ENCODE measurements at regions not wholly inside any gene's neighbourhood (a gene's known extent, or its start where the extent isn't known, plus 50 kb on each side); places are given as distances from the start of the nearest gene placed in this dataset.

DNA sequence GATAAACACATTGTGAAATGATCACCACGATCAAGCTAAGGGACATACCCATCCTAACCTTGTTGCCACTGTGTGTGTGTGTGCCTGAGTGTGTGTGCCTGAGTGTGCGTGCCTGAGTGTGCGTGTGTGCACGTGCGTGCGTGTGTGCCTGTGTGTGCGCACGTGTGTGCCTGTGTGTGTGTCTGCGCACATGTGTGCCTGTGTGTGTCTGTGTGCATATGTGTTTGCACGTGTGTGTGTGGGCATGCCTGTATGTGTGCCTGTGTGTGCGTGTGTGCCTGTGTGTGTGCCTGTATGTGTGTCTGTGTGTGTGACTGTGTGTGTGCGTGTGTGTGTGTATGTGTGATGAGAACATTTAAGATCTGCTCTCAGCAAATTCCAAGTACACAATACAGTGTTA, 244.1 kb upstream of the DPP6 start:
- CTCF ChIA-PET: no interaction called here
- H3K4me1 ChIP-seq (ENCODE audit: control insufficient read depth, insufficient read depth, low read length): no peaks in the 10 kb centered on the region
- POLR2A ChIA-PET: no interaction called here
- H3K27ac ChIP-seq (ENCODE audit: extremely low read depth, low read depth, low read length): no peak overlapping the region
- TF ChIP-seq, protein P1, sequence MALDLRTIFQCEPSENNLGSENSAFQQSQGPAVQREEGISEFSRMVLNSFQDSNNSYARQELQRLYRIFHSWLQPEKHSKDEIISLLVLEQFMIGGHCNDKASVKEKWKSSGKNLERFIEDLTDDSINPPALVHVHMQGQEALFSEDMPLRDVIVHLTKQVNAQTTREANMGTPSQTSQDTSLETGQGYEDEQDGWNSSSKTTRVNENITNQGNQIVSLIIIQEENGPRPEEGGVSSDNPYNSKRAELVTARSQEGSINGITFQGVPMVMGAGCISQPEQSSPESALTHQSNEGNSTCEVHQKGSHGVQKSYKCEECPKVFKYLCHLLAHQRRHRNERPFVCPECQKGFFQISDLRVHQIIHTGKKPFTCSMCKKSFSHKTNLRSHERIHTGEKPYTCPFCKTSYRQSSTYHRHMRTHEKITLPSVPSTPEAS (tag by site-specific recombination; IDR thresholded peaks at IDR 0.05): peak; percentile 99
- TF ChIP-seq ZFP41 (tag by site-specific recombination; IDR thresholded peaks at IDR 0.05; ENCODE audit: borderline replicate concordance) (no peak), SP2 (tag by site-specific recombination; IDR thresholded peaks at IDR 0.05) (no peak)
- H3K9me3 ChIP-seq (ENCODE audit: control insufficient read depth, insufficient read depth, low read depth, low read length): no peaks in the 10 kb centered on the region
- no peak overlapping the region for H3K4me3 ChIP-seq (ENCODE audit: low read depth, low read length)
- no peaks in the 10 kb centered on the region for H3K36me3 ChIP-seq (ENCODE audit: control insufficient read depth in 2 of 2, insufficient read depth in 1 of 2, low read length in 2 of 2)

DNA sequence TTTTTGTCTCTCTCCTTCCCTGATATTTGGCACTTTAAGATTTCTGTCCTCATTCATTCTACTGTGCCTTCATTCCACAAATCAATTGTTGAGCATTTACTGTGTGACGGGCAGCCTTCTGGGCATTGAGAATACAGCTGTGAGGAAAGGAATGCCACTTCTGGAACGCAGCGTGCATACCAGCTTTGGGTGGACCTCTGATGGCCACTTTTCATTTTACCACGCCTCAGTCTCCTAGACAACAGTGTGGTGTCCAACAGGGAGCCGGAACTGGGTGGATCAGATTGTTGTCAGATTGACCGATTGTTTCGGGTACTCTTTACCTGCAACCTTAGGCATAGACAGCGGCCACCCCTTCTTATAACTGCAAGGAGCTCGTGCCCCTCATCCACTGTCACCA, 222.7 kb upstream of the DPP6 start:
- H3K36me3 ChIP-seq (ENCODE audit: control insufficient read depth in 2 of 2, insufficient read depth in 1 of 2, low read length in 2 of 2): no peaks in the 10 kb centered on the region
- ChIA-PET CTCF (no interaction called here), POLR2A (no interaction called here)
- H3K9me3 ChIP-seq (ENCODE audit: control insufficient read depth, insufficient read depth, low read depth, low read length): no peaks in the 10 kb centered on the region
- no peak overlapping the region for H3K4me3 ChIP-seq (ENCODE audit: low read depth, low read length)
- no peak overlapping the region for H3K27ac ChIP-seq (ENCODE audit: extremely low read depth, low read depth, low read length)
- TF ChIP-seq ZBTB44 (tag by site-specific recombination; IDR thresholded peaks at IDR 0.05) (no peak), ZNF391 (tag by site-specific recombination; IDR thresholded peaks at IDR 0.05; ENCODE audit: borderline replicate concordance, low read depth) (no peak), HOXA7 (CRISPR knock-in tag; IDR thresholded peaks at IDR 0.05; ENCODE audit: borderline replicate concordance) (no peak), ATF2 (tag by site-specific recombination; IDR thresholded peaks at IDR 0.05; ENCODE audit: low read depth) (no peak), ZBTB17 (tag by site-specific recombination; IDR thresholded peaks at IDR 0.05) (no peak), ZNF175 (tag by site-specific recombination; IDR thresholded peaks at IDR 0.05) (no peak), ZNF664 (tag by site-specific recombination; IDR thresholded peaks at IDR 0.05) (no peak), ZNF521 (tag by site-specific recombination; IDR thresholded peaks at IDR 0.05) (no peak), ZNF37A (tag by site-specific recombination; IDR thresholded peaks at IDR 0.05) (no peak), ZNF704 (tag by site-specific recombination; IDR thresholded peaks at IDR 0.05) (no peak), ZNF660 (tag by site-specific recombination; IDR thresholded peaks at IDR 0.05) (no peak), ELK4 (IDR thresholded peaks at IDR 0.05; ENCODE audit: borderline replicate concordance, low read depth, low read length) (no peak), ZNF791 (tag by site-specific recombination; IDR thresholded peaks at IDR 0.05) (no peak), ZNF510 (tag by site-specific recombination; IDR thresholded peaks at IDR 0.05; ENCODE audit: insufficient replicate concordance) (no peak), ZNF596 (tag by site-specific recombination; IDR thresholded peaks at IDR 0.05) (no peak), GLIS2 (tag by site-specific recombination; IDR thresholded peaks at IDR 0.05) (no peak), ZNF549 (tag by site-specific recombination; IDR thresholded peaks at IDR 0.05) (no peak), ZNF623 (tag by site-specific recombination; IDR thresholded peaks at IDR 0.05) (no peak), PATZ1 (tag by site-specific recombination; IDR thresholded peaks at IDR 0.05) (no peak)
- no peaks in the 10 kb centered on the region for H3K4me1 ChIP-seq (ENCODE audit: control insufficient read depth, insufficient read depth, low read length)
